H9 (cell line): ENCODE measurements at regions not wholly inside any gene's neighbourhood (a gene's known extent, or its start where the extent isn't known, plus 50 kb on each side); places are given as distances from the start of the nearest gene placed in this dataset.

Experiments
- DNase-seq: peaks from one replicate; pipeline ENCODE4 v3.0.0-alpha.2; 2017
- H2AFZ ChIP-seq: one replicate; pipeline ENCODE4 v1.6.1; 2013; ENCODE audit warnings: mild to moderate bottlenecking, low read length, control low read depth, moderate library complexity
- H2AK5ac ChIP-seq: 2 replicates; pipeline ENCODE4 v1.6.1; 2013; ENCODE audit warnings: low read length, control low read depth, mixed read lengths; ENCODE audit not compliant: insufficient read length
- H2BK120ac ChIP-seq: one replicate; pipeline ENCODE4 v1.6.1; 2013; ENCODE audit warnings: low read depth, mild to moderate bottlenecking, low read length, control low read depth, inconsistent platforms; ENCODE audit not compliant: poor library complexity, severe bottlenecking
- H2BK12ac ChIP-seq: 2 replicates; pipeline ENCODE4 v1.6.1; 2013; ENCODE audit warnings: low read length, control low read depth, mixed read lengths, low read depth; ENCODE audit not compliant: insufficient read length
- H2BK15ac ChIP-seq: 2 replicates; pipeline ENCODE4 v1.6.1; 2013; ENCODE audit warnings: low read depth, low read length, control low read depth
- H2BK20ac ChIP-seq: one replicate; pipeline ENCODE4 v1.6.1; 2013; ENCODE audit warnings: low read depth, mild to moderate bottlenecking, low read length, control low read depth, inconsistent platforms; ENCODE audit not compliant: poor library complexity, severe bottlenecking
- H2BK5ac ChIP-seq: 2 replicates; pipeline ENCODE4 v1.6.1; 2013; ENCODE audit warnings: low read length, control low read depth, mixed read lengths; ENCODE audit not compliant: insufficient read length
- H3K14ac ChIP-seq: 2 replicates; pipeline ENCODE4 v1.6.1; 2013; ENCODE audit warnings: low read length, control low read depth; ENCODE audit not compliant: insufficient read depth
- H3K18ac ChIP-seq: 2 replicates; pipeline ENCODE4 v1.6.1; 2013; ENCODE audit warnings: low read depth, mild to moderate bottlenecking, mixed read lengths, low read length, control low read depth; ENCODE audit not compliant: insufficient read length
- H3K23ac ChIP-seq: 2 replicates; pipeline ENCODE4 v1.6.1; 2013; ENCODE audit warnings: low read length, control low read depth, mixed read lengths, low read depth; ENCODE audit not compliant: insufficient read length
- H3K23me2 ChIP-seq: 2 replicates; pipeline ENCODE4 v1.6.1; 2013; ENCODE audit warnings: low read depth, mild to moderate bottlenecking, mixed read lengths, low read length, control low read depth; ENCODE audit not compliant: insufficient read length, poor library complexity, severe bottlenecking
- H3K27ac ChIP-seq: 2 replicates; pipeline ENCODE4 v1.5.1; 2013; ENCODE audit warnings: low read length, control low read depth, mixed read lengths, low read depth; ENCODE audit not compliant: insufficient read length
- H3K27me3 ChIP-seq: 2 replicates; pipeline ENCODE4 v1.6.1; 2013; ENCODE audit warnings: low read length, control low read depth, inconsistent platforms; ENCODE audit not compliant: insufficient read depth
- H3K4ac ChIP-seq: 2 replicates; pipeline ENCODE4 v1.6.1; 2013; ENCODE audit warnings: low read depth, mild to moderate bottlenecking, control low read depth, inconsistent platforms, low read length, moderate library complexity
- H3K4me1 ChIP-seq: 2 replicates; pipeline ENCODE4 v1.6.1; 2013; ENCODE audit warnings: low read length, control low read depth, inconsistent platforms; ENCODE audit not compliant: insufficient read depth
- H3K4me2 ChIP-seq: 2 replicates; pipeline ENCODE4 v1.6.1; 2013; ENCODE audit warnings: low read length, control low read depth, mixed read lengths; ENCODE audit not compliant: insufficient read length, insufficient read depth
- H3K56ac ChIP-seq: 2 replicates; pipeline ENCODE4 v1.6.1; 2013; ENCODE audit warnings: low read depth, mild to moderate bottlenecking, mixed read lengths, low read length, control low read depth; ENCODE audit not compliant: insufficient read length
- H3K79me1 ChIP-seq: 2 replicates; pipeline ENCODE4 v1.6.1; 2013; ENCODE audit warnings: low read depth, mild to moderate bottlenecking, moderate library complexity, low read length, control low read depth, inconsistent platforms; ENCODE audit not compliant: insufficient read depth, poor library complexity, severe bottlenecking
- H3K79me2 ChIP-seq: 2 replicates; pipeline ENCODE4 v1.6.1; 2013; ENCODE audit warnings: low read length, control low read depth, inconsistent platforms; ENCODE audit not compliant: insufficient read depth
- H3K9ac ChIP-seq: 2 replicates; pipeline ENCODE4 v1.6.1; 2013; ENCODE audit warnings: low read length, control low read depth, mixed read lengths; ENCODE audit not compliant: insufficient read length; ENCODE audit errors: extremely low read depth
- H3K9me3 ChIP-seq: one replicate; pipeline ENCODE4 v1.6.1; 2013; ENCODE audit warnings: low read depth, low read length, inconsistent platforms; ENCODE audit not compliant: control insufficient read depth
- H3T11ph ChIP-seq: one replicate; pipeline ENCODE4 v1.6.1; 2013; ENCODE audit warnings: mild to moderate bottlenecking, low read length, control low read depth, inconsistent platforms
- H4K20me1 ChIP-seq: one replicate; pipeline ENCODE4 v1.6.1; 2013; ENCODE audit not compliant: control insufficient read depth, insufficient read length, insufficient read depth
- H4K5ac ChIP-seq: 2 replicates; pipeline ENCODE4 v1.6.1; 2013; ENCODE audit warnings: low read depth, mild to moderate bottlenecking, mixed read lengths, low read length, control low read depth; ENCODE audit not compliant: insufficient read length
- H4K8ac ChIP-seq: replicated peaks from 2 replicates; pipeline ENCODE4 v1.6.1; 2013; ENCODE audit warnings: low read length, control low read depth, mixed read lengths, low read depth; ENCODE audit not compliant: insufficient read length
- H4K91ac ChIP-seq: 2 replicates; pipeline ENCODE4 v1.6.1; 2013; ENCODE audit warnings: low read depth, mild to moderate bottlenecking, moderate library complexity, mixed read lengths, low read length, control low read depth; ENCODE audit not compliant: insufficient read length
- H3K27ac Mint-ChIP-seq, 3 experiments: 2 replicates in 2 of 3; 3 replicates in 1 of 3; pipeline ENCODE4 v1.8.0; 2020 to 2021; ENCODE audit warnings: mixed read lengths in 3 of 3, mild to moderate bottlenecking in 1 of 3, moderate library complexity in 1 of 3
- H3K27me3 Mint-ChIP-seq: 2 replicates; pipeline ENCODE4 v1.8.0; 2021; ENCODE audit warnings: low read depth, mild to moderate bottlenecking, moderate library complexity, mixed read lengths
- H3K36me3 Mint-ChIP-seq, 3 experiments: 2 replicates in 2 of 3; 3 replicates in 1 of 3; pipeline ENCODE4 v1.8.0; 2020 to 2021; ENCODE audit warnings: low read depth in 3 of 3, mixed read lengths in 3 of 3; ENCODE audit not compliant: insufficient read depth in 1 of 3
- H3K4me1 Mint-ChIP-seq, 2 experiments: 2 replicates each; pipeline ENCODE4 v1.8.0; 2020; ENCODE audit warnings: mixed read lengths in 2 of 2
- H3K4me3 Mint-ChIP-seq, 2 experiments: 2 replicates in 1 of 2; 3 replicates in 1 of 2; pipeline ENCODE4 v1.8.0; 2020 to 2021; ENCODE audit warnings: mild to moderate bottlenecking in 2 of 2, mixed read lengths in 2 of 2, moderate library complexity in 1 of 2
- H3K9me3 Mint-ChIP-seq, 2 experiments: 2 replicates in 1 of 2; 3 replicates in 1 of 2; pipeline ENCODE4 v1.8.0; 2020; ENCODE audit warnings: mild to moderate bottlenecking in 2 of 2, mixed read lengths in 2 of 2, moderate library complexity in 1 of 2
- CTCF ChIP-seq: fragments of 200-600 bp; sonication (generic); conservative IDR thresholded peaks from 3 replicates; pipeline ENCODE4 v1.8.0; 2021; ENCODE audit warnings: antibody characterized with exemption, mild to moderate bottlenecking
- WGBS: extraction: QIAGEN DNeasy Blood & Tissue Kit; methylation state at CpG from one replicate; pipeline ENCODE4 v1.1.7; 2013; ENCODE audit warnings: missing lambda C conversion rate, low lambda C conversion rate, mixed read lengths; ENCODE audit not compliant: insufficient read length; ENCODE audit errors: extremely low coverage; 5-methylcytosine and 5-hydroxymethylcytosine counted together

GRCh38 chr1:239913141-239913585, 178.5 kb upstream of the FMN2 start:
- H3K4me1 Mint-ChIP-seq, result peaks cover 37 to 39% of the 10 kb centered on the region in 2 experiments
- H3K9me3 ChIP-seq, result no peaks in the 10 kb centered on the region
- WGBS, result no CpG with 5 or more reads among the region's 4 CpGs
- no peak overlapping the region for H3K14ac ChIP-seq
- H2AK5ac ChIP-seq, result no peak overlapping the region
- H3K27ac ChIP-seq, result no peak overlapping the region
- H4K5ac ChIP-seq, result no peak overlapping the region
- no peak overlapping the region for H3T11ph ChIP-seq
- no peak overlapping the region for H3K4me3 Mint-ChIP-seq
- H3K27ac Mint-ChIP-seq, result no peak overlapping the region
- H3K79me1 ChIP-seq, result no peaks in the 10 kb centered on the region
- H2BK20ac ChIP-seq, result no peak overlapping the region
- H2BK15ac ChIP-seq, result no peak overlapping the region
- no peaks in the 10 kb centered on the region for H3K27me3 ChIP-seq
- no peak overlapping the region for H3K18ac ChIP-seq
- no peaks in the 10 kb centered on the region for H3K27me3 Mint-ChIP-seq
- H3K9me3 Mint-ChIP-seq, result no peaks in the 10 kb centered on the region
- H4K91ac ChIP-seq, result no peak overlapping the region
- no peaks in the 10 kb centered on the region for H3K79me2 ChIP-seq
- no peak for TF ChIP-seq CTCF
- no peak overlapping the region for H3K4me2 ChIP-seq
- H3K23ac ChIP-seq, result no peak overlapping the region
- no peak overlapping the region for H2AFZ ChIP-seq
- H3K4me1 ChIP-seq, result peaks cover 2% of the 10 kb centered on the region; the same call in 1 of the 2 replicates
- no peaks in the 10 kb centered on the region for H3K23me2 ChIP-seq
- H3K9ac ChIP-seq, result no peak overlapping the region
- no peaks in the 10 kb centered on the region for H4K20me1 ChIP-seq
- no peak overlapping the region for H3K4ac ChIP-seq
- no peak overlapping the region for H2BK120ac ChIP-seq
- H3K56ac ChIP-seq, result no peak overlapping the region
- H3K36me3 Mint-ChIP-seq, result peaks cover 2 to 5% (median 3%) of the 10 kb centered on the region in 3 experiments; a peak in 5 of 7 replicates
- no peak overlapping the region for H4K8ac ChIP-seq
- H2BK12ac ChIP-seq, result no peak overlapping the region
- no peak for DNase-seq
- no peak overlapping the region for H2BK5ac ChIP-seq
